GM21515 (cell line): ENCODE measurements at regions not wholly inside any gene's neighbourhood (a gene's known extent, or its start where the extent isn't known, plus 50 kb on each side); places are given as distances from the start of the nearest gene placed in this dataset.

Source experiments
- ATAC-seq: cut with Tn5 transposase; IDR thresholded peaks from one replicate; pipeline ENCODE4 v1.9.1; 2021; ENCODE audit not compliant: unreplicated experiment

DNA sequence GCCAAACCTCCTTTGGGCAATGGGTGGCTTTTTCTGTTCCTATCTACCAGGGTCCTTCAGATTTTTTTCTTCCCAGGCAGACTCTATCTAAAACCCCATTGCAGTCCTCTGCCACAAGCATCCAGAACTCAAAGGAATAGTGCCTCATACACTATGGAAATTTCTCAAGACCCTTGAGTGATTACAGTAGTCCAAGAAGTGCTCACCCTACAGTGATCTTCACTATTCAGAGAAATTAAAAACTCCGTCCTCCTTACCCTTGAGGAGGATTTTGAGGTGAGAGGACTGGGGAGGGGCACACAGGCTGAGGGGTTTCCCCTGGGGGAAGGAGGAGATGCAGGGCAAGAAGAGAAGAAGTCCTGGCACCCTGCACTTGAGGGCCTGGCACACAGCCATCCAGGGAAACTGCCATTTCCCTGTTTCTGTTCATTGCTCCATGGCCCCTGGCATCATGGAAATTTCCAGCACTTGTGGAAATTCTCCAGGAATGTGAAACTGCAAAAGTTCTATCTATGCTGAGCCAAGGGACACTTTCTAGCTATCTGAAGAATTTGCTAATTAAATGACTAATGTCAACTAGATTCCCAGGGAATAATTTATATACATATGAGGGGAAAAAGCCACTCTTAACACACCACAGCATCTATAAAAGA, 102.5 kb upstream of the ATP1B1 start:
- ATAC-seq = no peak

DNA sequence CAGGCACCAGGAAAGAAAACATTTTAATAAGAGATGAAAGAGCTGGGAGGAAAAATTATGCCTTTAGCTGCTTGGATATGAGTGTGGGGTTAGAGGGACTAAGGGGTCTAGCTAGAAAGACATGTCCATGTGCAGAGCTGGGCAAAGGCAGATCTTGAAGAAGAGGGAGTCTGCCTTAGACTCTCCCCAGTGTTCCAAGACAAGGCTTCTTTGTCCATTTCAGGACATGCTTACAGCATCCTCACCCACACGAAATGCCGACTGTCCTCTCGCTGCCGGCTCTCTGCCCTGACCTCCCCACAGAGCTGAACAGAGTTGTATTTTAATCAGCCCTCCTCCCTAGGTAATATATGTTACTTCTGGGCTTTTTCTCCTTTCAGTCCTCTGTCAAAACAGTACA, 100.7 kb upstream of the ATP1B1 start:
- ATAC-seq = no peak

DNA sequence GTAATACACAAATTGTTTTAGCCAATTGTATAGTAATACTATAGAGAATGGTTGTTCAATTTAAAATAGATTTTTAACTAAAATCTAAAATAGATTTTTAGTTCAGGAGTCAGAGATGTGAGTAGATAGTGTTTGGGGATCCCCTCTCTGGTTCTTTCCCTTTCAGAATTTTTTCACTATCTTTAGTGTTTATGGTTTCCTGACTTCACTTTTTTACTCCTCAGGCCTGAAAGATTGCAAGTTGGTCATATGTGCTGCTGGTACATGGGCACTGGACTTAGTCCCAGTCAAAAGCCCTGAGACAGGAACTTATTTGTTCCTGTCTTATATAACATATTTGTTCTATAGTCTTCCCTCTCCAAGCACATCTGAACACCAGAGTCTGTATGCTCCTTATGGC, 96.8 kb upstream of the ATP1B1 start:
- ATAC-seq = peak; percentile 44

DNA sequence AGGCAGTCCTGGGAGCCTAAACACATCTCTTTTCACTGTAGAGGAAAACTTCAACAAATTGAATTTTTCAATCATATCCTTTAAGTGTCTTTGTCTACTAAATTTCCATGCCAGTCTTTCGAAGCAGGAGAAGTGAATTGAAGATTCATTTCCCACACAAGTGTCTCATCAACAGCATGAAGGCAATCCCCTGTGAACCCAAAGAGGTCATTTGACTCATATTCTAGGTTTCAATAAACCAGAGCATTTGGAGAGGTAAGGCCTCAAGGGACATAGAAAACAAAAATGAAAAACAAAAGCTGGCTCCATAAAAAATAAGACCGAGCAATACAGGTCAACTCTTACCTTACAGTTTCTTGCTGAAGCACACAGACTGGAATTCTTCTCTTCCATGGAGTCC, 94.1 kb upstream of the ATP1B1 start:
- peak; percentile 63 for ATAC-seq

DNA sequence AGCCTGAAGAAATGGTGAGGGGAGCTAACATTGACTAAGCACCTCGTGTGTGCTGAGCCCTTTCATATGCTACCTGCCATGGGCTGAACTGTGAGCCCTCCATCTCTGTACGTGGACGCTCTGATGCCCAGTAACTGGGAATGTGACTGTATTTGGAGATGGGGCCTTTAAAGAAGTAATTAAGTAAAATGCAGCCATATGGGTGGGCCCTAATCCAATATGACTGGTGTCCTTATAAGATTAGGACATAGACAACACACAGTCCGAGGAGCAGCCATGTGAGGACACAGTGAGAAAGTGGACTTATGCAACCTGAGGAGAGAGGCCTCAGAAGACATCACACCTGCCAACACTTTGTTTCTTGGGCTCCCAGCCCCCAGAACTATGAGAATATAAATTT, 92.7 kb upstream of the ATP1B1 start:
- no peak for ATAC-seq

DNA sequence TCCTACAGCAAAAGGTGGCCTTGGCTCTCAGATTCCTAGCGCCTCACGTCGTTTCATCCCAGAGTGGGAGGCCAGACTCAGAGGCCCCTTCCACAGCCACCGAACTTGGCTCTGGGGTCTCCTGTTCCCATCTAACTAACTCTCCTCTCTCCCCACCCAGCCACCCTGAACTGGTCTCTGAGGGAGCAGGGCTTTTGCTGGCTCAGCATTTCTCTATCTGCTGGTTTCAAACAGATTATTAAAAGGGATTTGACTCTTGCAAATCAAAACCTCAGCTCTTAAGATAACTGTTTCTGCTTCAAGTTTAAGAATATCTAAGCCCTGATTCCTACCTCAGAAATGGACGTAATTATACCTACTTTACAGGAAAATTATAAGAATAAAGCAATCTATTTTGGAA, 91.0 kb upstream of the ATP1B1 start:
- ATAC-seq = no peak

DNA sequence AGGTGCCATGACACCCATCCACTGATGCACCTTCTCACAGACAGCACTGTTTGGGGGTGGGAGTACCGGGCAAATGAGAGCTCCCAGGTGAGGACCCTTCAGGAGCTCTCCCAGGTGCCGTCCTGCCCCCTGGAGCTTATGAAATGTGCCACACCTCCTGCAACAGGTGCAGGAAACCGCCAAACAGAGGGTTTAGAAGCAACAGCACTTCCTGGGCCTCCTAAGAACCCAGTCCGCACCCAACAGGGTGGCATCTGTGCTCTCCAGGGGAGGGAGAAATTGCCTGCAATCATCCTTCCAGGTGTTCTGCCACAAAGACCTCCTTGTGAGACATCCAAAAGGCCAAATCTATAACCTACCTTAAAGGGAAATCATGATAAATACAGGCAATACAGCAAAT, 87.7 kb upstream of the ATP1B1 start:
- no peak for ATAC-seq

DNA sequence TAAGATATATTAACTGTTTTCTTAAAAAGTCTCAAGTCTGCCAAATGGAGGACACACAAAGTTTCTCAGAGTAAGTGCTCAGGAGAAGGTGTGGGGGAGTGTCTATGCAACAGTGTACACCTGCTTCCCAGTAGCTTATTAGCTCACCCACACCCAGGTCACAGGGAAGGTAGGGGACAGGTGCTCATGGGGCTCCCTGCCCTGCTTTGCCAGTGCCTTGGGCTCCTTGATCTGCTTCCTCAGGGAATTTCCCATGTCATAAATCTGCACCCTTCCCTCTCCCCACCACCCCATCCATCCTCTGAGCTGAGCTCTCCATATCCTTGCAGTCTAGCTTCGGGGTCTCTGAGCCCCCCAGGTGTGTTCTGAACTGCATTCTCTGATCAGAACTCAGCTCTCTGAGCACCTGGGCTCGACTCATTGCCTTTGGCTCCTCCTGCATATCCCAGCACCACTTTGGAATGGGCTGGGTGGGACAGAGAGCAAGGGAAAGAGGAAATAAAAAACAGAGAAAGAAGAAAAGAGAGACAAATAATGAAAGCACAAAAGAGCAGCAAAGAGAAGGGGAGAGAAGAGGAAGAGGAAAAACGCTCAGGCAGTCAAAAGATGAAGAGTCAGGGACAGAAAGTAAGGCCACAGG, 87.0 kb upstream of the ATP1B1 start:
- ATAC-seq = no peak

DNA sequence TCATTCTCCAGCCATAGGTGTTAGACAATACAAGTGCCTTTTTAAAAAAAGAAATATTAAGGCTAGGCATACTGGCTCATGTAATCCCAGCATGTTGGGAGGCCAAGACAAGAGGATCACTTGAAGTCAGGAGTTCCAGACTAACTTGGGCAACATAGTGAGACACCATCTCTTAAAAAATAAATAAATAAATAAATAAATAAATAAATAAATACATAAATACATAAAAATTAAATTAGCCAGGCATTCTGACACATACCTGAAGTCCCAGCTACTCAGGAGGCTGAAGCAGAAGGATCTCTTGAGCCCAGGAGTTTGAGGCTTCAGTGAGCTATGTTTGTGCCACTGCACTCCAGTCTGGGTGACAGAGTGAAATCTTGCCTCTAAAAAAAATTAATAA, 85.8 kb upstream of the ATP1B1 start:
- no peak for ATAC-seq

DNA sequence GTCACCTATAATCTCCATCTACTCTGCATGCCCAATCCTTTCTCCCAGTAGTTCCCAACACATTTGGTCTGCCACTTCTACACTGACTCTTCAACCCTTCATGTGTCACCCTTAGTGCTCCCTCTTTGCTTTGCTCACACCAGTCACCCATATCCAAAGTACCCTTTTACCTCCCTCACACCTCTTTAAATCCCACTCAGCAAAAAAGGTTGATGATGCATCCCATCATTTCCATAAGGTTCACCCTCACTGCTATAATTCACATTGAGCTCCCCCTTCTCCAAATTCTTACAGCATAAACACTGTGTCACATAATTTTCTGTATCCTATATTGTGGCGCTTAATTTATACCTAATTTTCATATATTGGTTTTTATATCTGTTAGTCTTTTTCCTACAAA, 83.8 kb upstream of the ATP1B1 start:
- no peak for ATAC-seq

DNA sequence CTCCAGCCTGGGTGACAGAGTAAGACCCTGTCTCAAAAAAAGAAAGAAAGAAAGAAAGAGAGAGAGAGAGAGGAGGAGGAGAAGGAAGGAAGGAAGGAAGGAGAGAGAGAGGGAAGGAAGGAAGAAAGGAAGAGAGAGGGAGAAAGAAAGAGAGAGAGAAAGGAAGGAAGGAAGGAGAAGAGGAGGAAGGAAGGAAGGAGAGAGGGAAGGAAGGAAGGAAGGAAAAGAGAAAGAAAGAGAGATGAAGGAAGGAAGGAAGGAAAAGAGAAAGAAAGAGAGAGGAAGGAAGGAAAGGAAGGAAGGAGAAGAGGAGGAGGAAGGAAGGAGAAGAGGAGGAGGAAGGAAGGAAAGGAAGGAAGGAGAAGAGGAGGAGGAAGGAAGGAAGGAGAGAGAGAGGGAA, 82.2 kb upstream of the ATP1B1 start:
- no peak for ATAC-seq

DNA sequence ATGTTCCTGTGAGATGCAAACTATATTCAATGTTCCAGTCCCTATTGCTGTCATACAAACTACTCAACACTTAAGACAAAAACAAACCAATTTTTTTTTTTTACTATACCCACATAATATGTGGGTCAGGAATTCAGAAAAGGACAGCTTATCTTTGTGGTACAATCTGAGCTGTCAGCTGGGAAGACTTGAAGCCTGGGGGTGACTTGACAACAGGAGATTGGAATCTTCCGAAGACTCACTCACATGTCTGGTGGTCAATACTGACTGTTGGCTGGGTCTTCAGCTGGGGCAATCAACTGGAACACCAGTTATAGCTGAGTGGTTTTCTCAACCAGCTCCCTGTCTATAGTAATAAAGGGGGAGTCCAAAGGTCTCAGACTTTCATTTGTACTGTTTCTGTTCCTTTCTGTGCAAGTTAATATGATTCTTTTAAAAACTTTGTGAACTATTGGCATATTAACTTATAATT, 81.7 kb upstream of the ATP1B1 start:
- peak; percentile 94 for ATAC-seq

DNA sequence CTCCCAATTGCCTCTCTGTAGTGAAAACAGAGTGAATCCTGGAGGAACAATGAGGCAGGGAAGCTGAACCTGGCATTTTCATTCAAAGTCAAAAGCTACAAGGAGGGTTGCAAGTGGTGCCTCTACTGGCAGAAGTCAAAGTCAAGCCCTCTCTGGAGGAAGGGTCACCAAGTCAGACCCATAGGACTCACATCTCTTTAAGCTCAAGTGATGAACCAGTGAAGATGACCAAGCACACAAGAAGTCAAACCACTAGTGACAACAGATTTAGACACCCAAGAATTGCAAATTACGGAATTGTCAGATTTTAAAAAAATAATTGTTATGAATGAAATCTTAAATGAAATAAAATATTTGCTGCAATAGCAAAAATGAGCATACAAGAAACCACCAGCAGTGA, 81.1 kb upstream of the ATP1B1 start:
- ATAC-seq = no peak

DNA sequence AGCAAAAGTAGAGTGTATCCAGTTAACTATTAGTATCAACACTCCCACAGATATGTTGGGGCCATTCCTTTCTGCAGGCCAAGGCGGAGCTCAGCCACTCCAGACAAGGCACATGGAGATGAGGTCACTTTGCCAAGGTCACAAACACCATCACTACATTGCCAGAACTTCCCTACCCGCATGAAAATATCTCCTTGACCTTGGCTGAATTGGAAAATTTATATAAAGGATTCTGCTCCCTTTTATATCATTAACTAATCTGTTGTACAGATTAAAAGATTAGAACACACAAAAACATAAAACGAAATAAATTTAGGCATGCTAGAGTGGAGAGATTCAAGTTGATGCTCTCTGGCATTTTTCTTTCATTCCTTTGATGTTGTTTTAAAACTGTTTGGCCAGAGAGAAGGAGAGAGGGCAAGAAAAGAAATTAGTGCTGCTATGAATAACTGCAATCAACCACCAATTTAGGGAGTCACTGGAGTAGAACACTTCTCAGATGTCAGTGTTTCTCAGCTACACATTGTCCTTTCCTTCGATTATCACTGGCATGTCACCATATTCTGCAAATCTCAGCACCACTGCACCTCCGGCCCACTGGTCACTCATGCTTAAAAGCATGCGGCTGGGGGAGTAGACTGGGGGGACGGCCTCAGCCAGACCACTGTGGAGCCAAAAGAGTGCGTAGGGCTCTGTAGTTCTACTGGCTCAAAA, 78.7 kb upstream of the ATP1B1 start:
- ATAC-seq = no peak

DNA sequence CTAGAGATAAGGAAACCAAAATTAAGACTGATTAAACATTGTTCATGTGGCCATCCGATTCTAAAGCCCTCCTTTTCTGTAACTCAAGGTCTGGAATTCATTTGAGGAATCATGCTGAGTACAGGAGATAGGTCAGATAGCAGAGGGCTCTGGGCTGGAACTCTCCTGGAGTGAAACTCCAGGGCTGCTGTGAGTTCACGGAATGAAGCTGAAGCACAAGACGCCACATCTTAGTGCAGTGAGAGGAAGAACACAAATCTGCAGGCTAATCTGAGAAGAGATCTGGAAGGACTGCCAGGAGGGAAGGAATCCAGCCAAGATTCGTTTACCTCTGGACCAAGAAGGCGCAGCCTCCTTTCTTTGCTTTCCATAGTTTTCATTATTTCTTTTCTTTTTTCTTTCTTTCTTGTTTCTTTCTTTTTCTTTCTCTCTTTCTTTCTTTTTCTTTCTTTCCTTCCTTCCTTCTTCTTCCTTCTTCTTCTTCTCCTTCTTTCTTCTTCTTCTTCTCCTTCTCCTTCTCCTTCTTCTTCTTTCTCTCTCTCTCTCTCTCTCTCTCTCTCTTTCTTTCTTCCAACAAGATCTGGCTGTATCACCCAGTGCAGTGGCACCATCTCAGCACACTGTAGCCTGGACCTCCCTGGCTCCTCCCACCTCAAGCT, 74.8 kb upstream of the ATP1B1 start:
- ATAC-seq = no peak

DNA sequence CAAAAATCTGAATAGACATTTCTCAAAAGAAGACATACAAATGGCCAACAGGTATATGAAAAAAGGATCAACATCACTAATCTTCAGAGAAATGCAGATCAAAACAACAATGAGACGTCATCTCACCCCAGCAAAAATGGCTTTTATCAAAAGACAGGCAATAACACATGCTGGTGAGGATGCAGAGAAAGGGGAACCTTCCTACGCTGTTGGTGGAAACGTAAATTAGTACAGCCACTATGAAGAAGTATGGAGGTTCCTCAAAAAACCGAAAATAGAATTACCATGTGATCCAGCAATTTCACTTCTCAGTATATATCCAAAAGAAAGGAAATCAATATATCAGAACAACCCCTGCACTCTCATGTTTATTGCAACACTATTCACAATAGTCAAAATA, 65.1 kb upstream of the ATP1B1 start:
- ATAC-seq = no peak

DNA sequence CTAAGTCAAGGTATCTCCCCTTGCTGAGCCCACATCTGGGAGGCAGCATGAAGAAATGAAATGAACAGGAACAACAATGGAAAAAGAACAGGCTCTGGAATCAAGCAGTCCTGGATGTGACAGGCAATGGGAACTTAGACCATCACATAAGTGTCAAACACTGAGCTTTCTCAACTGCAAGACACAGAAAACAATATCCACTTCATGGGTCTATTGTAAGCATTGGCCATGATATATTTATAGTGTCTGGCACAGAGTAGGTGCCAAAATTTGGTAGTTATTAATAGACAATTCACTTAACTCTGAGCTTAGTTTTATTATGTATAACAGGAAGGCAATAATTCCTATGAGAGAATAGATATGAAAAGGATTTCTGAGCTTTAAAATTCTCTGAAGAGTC, 64.1 kb upstream of the ATP1B1 start:
- no peak for ATAC-seq

DNA sequence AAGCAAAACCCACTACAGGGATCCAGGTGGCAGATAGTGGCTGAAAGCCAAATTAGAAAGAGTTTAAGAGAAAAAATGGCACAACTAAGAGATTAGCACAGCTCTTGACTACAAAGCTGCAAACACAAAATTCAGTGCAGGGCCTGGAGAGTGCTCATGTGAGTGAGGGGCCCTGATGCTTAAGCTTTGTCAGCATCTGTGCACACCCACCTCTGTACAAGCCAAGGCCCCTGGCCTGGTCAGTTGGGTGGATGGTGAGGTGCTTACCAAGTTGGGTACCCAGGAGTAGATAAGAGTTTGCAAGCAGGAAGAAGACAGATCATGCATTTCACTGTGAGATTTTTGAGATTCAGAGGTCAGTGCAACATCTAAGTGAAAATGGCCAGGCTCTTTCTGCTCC, 62.7 kb upstream of the ATP1B1 start:
- ATAC-seq = no peak

DNA sequence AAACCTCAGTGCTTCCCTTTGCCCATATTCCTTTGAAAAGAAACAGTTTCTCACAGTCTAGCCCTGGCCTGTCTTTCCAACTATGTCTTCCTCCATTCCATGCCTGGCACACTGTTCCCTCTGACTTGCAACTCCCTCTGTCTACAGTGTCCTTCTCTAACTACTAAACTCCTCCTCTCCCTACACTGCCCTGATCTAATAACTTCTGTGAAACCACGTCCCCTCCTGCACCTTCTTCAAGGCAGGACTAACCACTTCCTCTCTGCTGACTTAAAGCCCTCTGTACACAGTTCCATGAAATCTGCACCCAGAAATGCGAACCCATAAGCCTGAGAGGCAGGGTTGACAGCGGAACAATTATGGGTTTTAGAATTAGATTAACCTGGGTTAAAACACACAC, 62.2 kb upstream of the ATP1B1 start:
- peak; percentile 93 for ATAC-seq

DNA sequence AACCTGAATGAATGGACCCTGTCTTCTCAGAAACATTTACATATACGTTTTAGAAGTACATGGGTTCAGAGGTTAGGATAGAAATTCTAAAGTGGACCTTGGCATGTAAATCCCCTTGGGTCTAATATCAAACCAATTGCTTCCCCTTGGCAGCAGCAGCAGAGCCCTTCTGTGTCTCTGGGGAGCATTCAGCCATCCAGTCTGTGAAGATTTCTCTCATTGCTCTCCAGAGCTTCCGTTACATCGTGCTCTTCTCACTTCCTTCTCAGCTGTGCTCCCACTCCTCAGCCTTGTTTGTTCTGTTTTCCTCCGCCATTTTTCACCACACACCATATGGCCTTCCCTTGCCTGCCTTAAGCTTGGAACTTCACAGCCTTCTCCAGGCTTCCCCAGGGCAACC, 61.5 kb upstream of the ATP1B1 start:
- ATAC-seq = no peak

DNA sequence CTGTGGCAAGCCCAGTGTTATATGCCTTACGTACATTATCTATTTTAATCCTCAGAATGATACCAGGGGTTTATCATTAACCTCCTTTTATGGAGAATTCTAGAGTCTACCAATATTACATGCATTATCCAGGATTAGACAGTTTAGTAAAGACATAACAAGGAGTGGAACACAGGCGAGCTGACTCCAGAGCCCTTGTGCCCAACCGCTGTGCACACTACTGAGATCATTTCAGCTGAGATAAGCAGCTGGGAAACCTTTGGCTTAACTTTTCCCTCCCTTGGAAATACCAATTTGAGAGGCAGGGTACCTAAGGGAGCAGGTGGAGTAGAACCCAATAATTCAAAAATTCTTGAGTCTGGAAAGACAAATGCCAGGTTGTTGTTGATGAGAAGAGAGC, 59.8 kb upstream of the ATP1B1 start:
- no peak for ATAC-seq

DNA sequence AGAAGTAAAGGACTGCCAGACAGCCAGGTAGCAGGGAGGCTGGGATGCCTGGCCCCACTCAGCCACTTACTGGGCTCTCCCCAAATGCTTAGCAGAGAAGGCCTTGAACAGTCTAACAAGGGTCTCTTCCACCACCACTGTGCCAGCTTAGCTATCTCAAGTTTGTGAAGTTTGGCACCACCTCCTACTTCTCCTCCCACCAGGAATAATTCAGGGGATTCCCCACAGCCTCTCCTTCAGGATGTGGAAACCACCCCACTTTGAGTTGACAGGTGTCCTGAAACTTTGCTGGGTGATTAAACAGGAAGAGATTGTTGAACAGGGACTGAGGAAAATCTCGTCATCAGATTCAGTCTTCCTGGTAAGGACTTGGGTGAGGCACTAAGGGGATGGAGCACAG, 59.4 kb upstream of the ATP1B1 start:
- no peak for ATAC-seq
